ENCODE measurements at regions not wholly inside any gene's neighbourhood (a gene's known extent, or its start where the extent isn't known, plus 50 kb on each side); places are given as distances from the start of the nearest gene placed in this dataset.

DNA sequence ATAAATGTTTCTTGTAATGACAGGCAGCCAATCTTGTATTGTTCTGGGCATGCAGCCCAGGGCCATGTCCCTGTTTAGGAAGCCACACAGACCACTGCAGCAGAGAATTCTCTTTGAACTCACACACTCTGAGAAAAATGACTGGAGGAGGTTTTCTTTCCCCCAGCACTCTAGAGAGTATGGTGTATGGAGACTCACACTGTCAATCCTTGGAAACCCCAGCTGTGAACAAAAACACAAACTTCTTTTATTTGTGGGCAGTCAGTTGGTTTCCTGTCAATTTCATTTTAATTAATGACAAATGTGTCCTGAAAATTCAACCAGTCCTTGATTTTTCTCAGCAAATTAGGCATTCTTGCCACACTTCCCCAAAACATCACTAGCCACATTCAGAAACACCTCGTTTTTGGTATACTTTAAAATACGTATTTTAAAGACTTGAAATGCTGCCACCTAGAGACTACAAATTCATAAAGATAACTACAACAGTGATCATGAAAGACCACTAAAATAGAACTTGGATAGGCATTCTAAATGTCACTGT lies 52.9 kb upstream of the UFL1 start:
- TF ChIP-seq, protein P1, sequence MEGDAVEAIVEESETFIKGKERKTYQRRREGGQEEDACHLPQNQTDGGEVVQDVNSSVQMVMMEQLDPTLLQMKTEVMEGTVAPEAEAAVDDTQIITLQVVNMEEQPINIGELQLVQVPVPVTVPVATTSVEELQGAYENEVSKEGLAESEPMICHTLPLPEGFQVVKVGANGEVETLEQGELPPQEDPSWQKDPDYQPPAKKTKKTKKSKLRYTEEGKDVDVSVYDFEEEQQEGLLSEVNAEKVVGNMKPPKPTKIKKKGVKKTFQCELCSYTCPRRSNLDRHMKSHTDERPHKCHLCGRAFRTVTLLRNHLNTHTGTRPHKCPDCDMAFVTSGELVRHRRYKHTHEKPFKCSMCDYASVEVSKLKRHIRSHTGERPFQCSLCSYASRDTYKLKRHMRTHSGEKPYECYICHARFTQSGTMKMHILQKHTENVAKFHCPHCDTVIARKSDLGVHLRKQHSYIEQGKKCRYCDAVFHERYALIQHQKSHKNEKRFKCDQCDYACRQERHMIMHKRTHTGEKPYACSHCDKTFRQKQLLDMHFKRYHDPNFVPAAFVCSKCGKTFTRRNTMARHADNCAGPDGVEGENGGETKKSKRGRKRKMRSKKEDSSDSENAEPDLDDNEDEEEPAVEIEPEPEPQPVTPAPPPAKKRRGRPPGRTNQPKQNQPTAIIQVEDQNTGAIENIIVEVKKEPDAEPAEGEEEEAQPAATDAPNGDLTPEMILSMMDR (IDR thresholded peaks at IDR 0.05) = no peak
- TF ChIP-seq EP300 (IDR thresholded peaks at IDR 0.05) = no peak
- TF ChIP-seq POLR2A (IDR thresholded peaks at IDR 0.05) = no peak
